Thyroid gland (tissue), 4 donors: ENCODE measurements at regions not wholly inside any gene's neighbourhood (a gene's known extent, or its start where the extent isn't known, plus 50 kb on each side); places are given as distances from the start of the nearest gene placed in this dataset.

Source experiments
- CTCF ChIP-seq, 6 experiments: fragments of 200-600 bp in 3 of 6; fragments of 450-650 bp in 3 of 6; sonication (generic) in 3 of 6; IDR thresholded peaks; one replicate each; pipeline ENCODE4 v1.5.1; 2016 to 2019; ENCODE audit warnings: antibody characterized with exemption in 6 of 6, mild to moderate bottlenecking in 2 of 6, inconsistent platforms in 1 of 6, moderate library complexity in 1 of 6
- POLR2A ChIP-seq, 2 donors: fragments of 450-650 bp; IDR thresholded peaks; one replicate each; pipeline ENCODE4 v1.6.1; 2017; ENCODE audit warnings: antibody characterized with exemption in 2 of 2, mild to moderate bottlenecking in 2 of 2, moderate library complexity in 1 of 2

- no peak for TF ChIP-seq CTCF (IDR thresholded peaks at IDR 0.05)
- no peak for TF ChIP-seq POLR2A (IDR thresholded peaks at IDR 0.05)
These were observed 62.4 kb upstream of the ACSS3 start for GRCh38 chr12:81015510-81015909.
